HCT116 (cell line): ENCODE measurements at regions not wholly inside any gene's neighbourhood (a gene's known extent, or its start where the extent isn't known, plus 50 kb on each side); places are given as distances from the start of the nearest gene placed in this dataset.

Experiments
- ATAC-seq: fragments of 200-7000 bp; cut with Tn5 transposase; 2 replicates; pipeline ENCODE4 v1.9.1; 2020; ENCODE audit warnings: mild to moderate bottlenecking, moderate library complexity
- BruUV-seq: library from RNA; stranded (reverse); fragments of 400-500 nt; replicated peaks from 2 replicates; lab custom pipeline; 2021; lab: Mats Ljungman, UMichigan
- CTCF ChIA-PET: fragments of 300-600 bp; sonication (Branson Sonifier 250); formaldehyde crosslinking; loops from one replicate; lab custom pipeline; 2021; ENCODE audit warnings: antibody characterized with exemption; lab: Charles Lee
- POLR2A ChIA-PET: fragments of 300-600, 350-600 bp; sonication (Branson Sonifier 250); formaldehyde crosslinking; loops from one replicate; lab custom pipeline; 2021; ENCODE audit warnings: antibody characterized with exemption; lab: Charles Lee
- RAD21 ChIA-PET, 2 experiments: fragments of 300-600 bp; sonication (Branson Sonifier 250); formaldehyde crosslinking; loops; one replicate each; lab custom pipeline; 2023; ENCODE audit warnings: low total read pairs in 2 of 2; ENCODE audit not compliant: uncharacterized antibody in 2 of 2, unreplicated experiment in 2 of 2, low non-redundant PET in 1 of 2; lab: Charles Lee
- DNase-seq: peaks from one replicate; pipeline ENCODE4 v3.0.0-alpha.2; 2010; ENCODE audit warnings: low read depth, low spot score
- H2AFZ ChIP-seq: fragments of 200-600 bp; shearing (Covaris generic), sonication (generic); 2 replicates; pipeline ENCODE4 v1.6.1; 2017; ENCODE audit warnings: low read depth, mixed run types, mixed read lengths, antibody characterized with exemption, low read length; ENCODE audit not compliant: poor library complexity, severe bottlenecking
- H3K27ac ChIP-seq: 2 replicates; pipeline ENCODE4 v1.5.1; 2012; ENCODE audit warnings: low read depth, low read length
- H3K27me3 ChIP-seq: fragments of 200-600 bp; sonication (generic); 2 replicates; pipeline ENCODE4 v1.6.1; 2016; ENCODE audit warnings: mixed run types, low read length, mixed read lengths; ENCODE audit not compliant: insufficient read depth
- H3K36me3 ChIP-seq, 2 experiments: fragments of 200-500 bp in 1 of 2; fragments of 200-600 bp in 1 of 2; sonication (Bioruptor generic) in 1 of 2; sonication (generic) in 1 of 2; 2 replicates each; pipeline versions ENCODE4 v1.5.1 to v1.6.1; 2014 to 2016; ENCODE audit warnings: low read length in 2 of 2, inconsistent platforms in 1 of 2, mixed read lengths in 1 of 2, mixed run types in 1 of 2; ENCODE audit not compliant: insufficient read depth in 2 of 2, control insufficient read depth in 1 of 2
- H3K4me1 ChIP-seq, 2 experiments: fragments of 200-600 bp in 1 of 2; sonication (generic) in 1 of 2; 2 replicates each; pipeline versions ENCODE4 v1.5.1 to v1.6.1; 2012 to 2017; ENCODE audit warnings: low read length in 2 of 2, inconsistent platforms in 1 of 2, mild to moderate bottlenecking in 1 of 2, mixed read lengths in 1 of 2, mixed run types in 1 of 2, moderate library complexity in 1 of 2; ENCODE audit not compliant: insufficient read depth in 2 of 2, control insufficient read depth in 1 of 2
- H3K4me2 ChIP-seq: fragments of 200-600 bp; sonication (generic); 2 replicates; pipeline ENCODE4 v1.6.1; 2017; ENCODE audit warnings: mixed run types, low read length, mixed read lengths
- H3K4me3 ChIP-seq, 2 experiments: fragments of 200-600 bp in 1 of 2; sonication (generic) in 1 of 2; replicated peaks in 1 of 2; 2 replicates each; pipeline ENCODE4 v1.5.1; 2011 to 2016; ENCODE audit warnings: low read length in 2 of 2, control low read depth in 1 of 2, low read depth in 1 of 2, mild to moderate bottlenecking in 1 of 2, mixed read lengths in 1 of 2, mixed run types in 1 of 2
- H3K79me2 ChIP-seq: fragments of 200-600 bp; sonication (generic); 2 replicates; pipeline ENCODE4 v1.6.1; 2017; ENCODE audit warnings: mild to moderate bottlenecking, mixed run types, low read length, moderate library complexity, mixed read lengths; ENCODE audit not compliant: insufficient read depth
- H3K9ac ChIP-seq: fragments of 200-600 bp; sonication (generic); 2 replicates; pipeline ENCODE4 v1.6.1; 2016; ENCODE audit warnings: low read length, mixed read lengths
- H3K9me2 ChIP-seq: fragments of 200-600 bp; sonication (generic), shearing (Covaris generic); 2 replicates; pipeline ENCODE4 v1.6.1; 2017; ENCODE audit warnings: mixed run types, mild to moderate bottlenecking, moderate library complexity; ENCODE audit not compliant: insufficient read depth
- H3K9me3 ChIP-seq, 2 experiments: fragments of 200-500 bp in 1 of 2; fragments of 200-600 bp in 1 of 2; sonication (Bioruptor generic) in 1 of 2; sonication (generic) in 1 of 2; 2 replicates each; pipeline ENCODE4 v1.6.1; 2014 to 2017; ENCODE audit warnings: low read length in 2 of 2, mixed read lengths in 2 of 2, inconsistent platforms in 1 of 2, low read depth in 1 of 2, mild to moderate bottlenecking in 1 of 2, mixed run types in 1 of 2, moderate library complexity in 1 of 2; ENCODE audit not compliant: control insufficient read depth in 1 of 2, insufficient read depth in 1 of 2
- H4K20me1 ChIP-seq: fragments of 200-600 bp; sonication (generic), shearing (Covaris generic); 2 replicates; pipeline ENCODE4 v1.6.1; 2017; ENCODE audit warnings: mixed run types, mild to moderate bottlenecking, moderate library complexity; ENCODE audit not compliant: insufficient read depth
- FOSL1 ChIP-seq: IDR thresholded peaks from 2 replicates; pipeline ENCODE4 v1.6.1; 2012; ENCODE audit warnings: low read depth
- POLR2AphosphoS5 ChIP-seq: IDR thresholded peaks from 2 replicates; pipeline ENCODE4 v1.6.1; 2011; ENCODE audit warnings: mild to moderate bottlenecking, low read depth, low read length, moderate library complexity
- REST ChIP-seq: IDR thresholded peaks from 2 replicates; pipeline ENCODE4 v1.6.1; 2012; ENCODE audit warnings: low read depth
- ZNF274 ChIP-seq: fragments of 200-500 bp; sonication (Bioruptor generic); IDR thresholded peaks from 2 replicates; pipeline ENCODE4 v1.6.1; 2014; ENCODE audit warnings: mild to moderate bottlenecking, low read depth, low read length, inconsistent platforms
- intact Hi-C: fragments of 100-400 bp; cut with micrococcal nuclease; formaldehyde crosslinking; loops from 2 replicates; pipeline ENCODE4 v1.10.0; 2022

- ChIA-PET RAD21 (no interaction called here), CTCF (no interaction called here)
- Histone ChIP-seq H3K4me1 (no peaks in the 10 kb centered on the region), H3K27ac (no peak overlapping the region), H3K9me3 (no peaks in the 10 kb centered on the region), H3K9ac (no peak overlapping the region), H3K4me3 (no peak overlapping the region), H3K4me2 (no peak overlapping the region), H3K79me2 (no peaks in the 10 kb centered on the region), H3K9me2 (no peaks in the 10 kb centered on the region), H2AFZ (no peak overlapping the region), H4K20me1 (no peaks in the 10 kb centered on the region), H3K36me3 (no peaks in the 10 kb centered on the region)
- intact Hi-C loops: loop anchor here (10.0 kb wide), 1 partner anchor 727 kb away; no protein-coding TSS in a partner anchor
- no peak for ATAC-seq
- TF ChIP-seq REST (no peak), FOSL1 (no peak), POLR2AphosphoS5 (no peak)
- TF ChIP-seq, all 23 proteins: peak for 0
- no peak for DNase-seq
- POLR2A ChIA-PET: no interaction called here
- no TSS peak for BruUV-seq
- no peaks in the 10 kb centered on the region for H3K27me3 ChIP-seq
These were observed 417.7 kb downstream of the PRDM2 start for GRCh38 chr1:14117700-14118099.

DNA sequence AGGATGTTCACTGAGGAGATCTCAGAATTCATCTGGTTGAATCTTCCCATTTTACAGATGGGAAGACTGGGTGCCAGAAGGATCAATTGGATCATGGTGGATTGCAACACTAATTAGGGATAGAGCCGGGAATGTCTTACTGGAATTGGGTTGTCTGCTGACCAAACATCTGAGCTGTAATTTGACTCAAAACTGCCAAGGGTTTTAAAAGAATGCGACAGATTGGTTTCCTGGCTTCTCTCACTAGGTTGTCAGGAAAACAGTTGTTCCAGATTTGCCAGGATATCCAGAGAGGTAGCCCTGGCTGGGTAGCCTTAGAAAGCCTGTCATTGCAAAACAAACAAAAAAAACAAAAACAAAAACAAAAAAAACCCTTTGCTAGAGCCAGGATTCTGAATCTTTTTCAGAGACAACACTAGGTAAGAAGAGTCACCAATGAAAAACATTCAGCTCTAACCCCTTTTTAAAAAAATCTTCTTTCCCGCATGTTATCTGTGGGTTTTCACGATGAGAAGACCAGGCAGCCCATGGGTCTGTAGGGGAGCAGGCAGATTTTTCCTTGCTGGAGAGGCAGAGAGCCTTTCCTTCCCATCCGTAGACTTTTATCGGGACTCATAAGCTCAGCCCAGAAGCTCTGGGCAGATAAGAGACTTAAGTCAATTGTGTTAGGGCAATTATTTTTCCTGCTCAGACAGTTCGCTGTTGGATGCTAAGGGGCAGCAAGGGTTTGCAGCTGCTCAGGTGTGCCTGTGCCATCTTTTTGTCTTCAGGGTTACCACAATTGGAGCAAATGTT, 418.9 kb downstream of the PRDM2 start:
- no peaks in the 10 kb centered on the region for H3K36me3 ChIP-seq
- H3K4me2 ChIP-seq: no peak overlapping the region
- DNase-seq (no peak), ATAC-seq (no peak)
- H3K27me3 ChIP-seq: 0 out of 2 replicates have a peak, but pooled peaks cover 2% of the 10 kb centered on the region
- no peaks in the 10 kb centered on the region for H3K4me1 ChIP-seq
- H4K20me1 ChIP-seq: no peaks in the 10 kb centered on the region
- H3K9me3 ChIP-seq: no peaks in the 10 kb centered on the region
- H2AFZ ChIP-seq: no peak overlapping the region
- RAD21 ChIA-PET: no interaction called here
- H3K4me3 ChIP-seq: no peak overlapping the region
- no peak for TF ChIP-seq ZNF274
- CTCF ChIA-PET: no interaction called here
- no peaks in the 10 kb centered on the region for H3K79me2 ChIP-seq
- POLR2A ChIA-PET: no interaction called here
- H3K9ac ChIP-seq: no peak overlapping the region
- no peak overlapping the region for H3K27ac ChIP-seq
- H3K9me2 ChIP-seq: no peaks in the 10 kb centered on the region
- BruUV-seq: no TSS peak
- intact Hi-C loops: loop anchor here (10.0 kb wide), 1 partner anchor 726 kb away; no protein-coding TSS in a partner anchor
